Vagina (tissue), 2 donors: ENCODE measurements at regions not wholly inside any gene's neighbourhood (a gene's known extent, or its start where the extent isn't known, plus 50 kb on each side); places are given as distances from the start of the nearest gene placed in this dataset.

Experiments
- CTCF ChIP-seq, 3 experiments: fragments of 450-650 bp in 2 of 3; fragments of 200-600 bp in 1 of 3; sonication (generic) in 1 of 3; IDR thresholded peaks; one replicate each; pipeline ENCODE4 v1.5.1; 2017 to 2019; ENCODE audit warnings: antibody characterized with exemption in 3 of 3, mild to moderate bottlenecking in 2 of 3, moderate library complexity in 2 of 3
- POLR2AphosphoS5 ChIP-seq, 2 donors: sonication (generic); formaldehyde crosslinking; IDR thresholded peaks; one replicate each; pipeline ENCODE4 v1.9.0; 2017; ENCODE audit warnings: antibody characterized with exemption in 2 of 2, mild to moderate bottlenecking in 2 of 2, low read depth in 1 of 2; ENCODE audit not compliant: insufficient read depth in 1 of 2

GRCh38 chr16:20137194-20137593 is 63.5 kb upstream of the GPR139 start:
- TF ChIP-seq CTCF (IDR thresholded peaks at IDR 0.05) = no peak
- TF ChIP-seq POLR2AphosphoS5 (IDR thresholded peaks at IDR 0.05; ENCODE audit: insufficient read depth in 1 of 2, low read depth in 1 of 2) = no peak
